Limb (tissue), 2 donors: ENCODE measurements at regions not wholly inside any gene's neighbourhood (a gene's known extent, or its start where the extent isn't known, plus 50 kb on each side); places are given as distances from the start of the nearest gene placed in this dataset.
A peak's percentile ranks its signal among the peaks of the same experiment; 100 is the strongest.
"Not testable (repeated sequence)": the region's sequence is repeated elsewhere in the genome, so short reads cannot be mapped to it uniquely, and the experiment has no call there.

Experiments used
- DNase-seq, 2 donors: peaks; one replicate each; pipeline ENCODE4 v3.0.0-alpha.2; 2016; ENCODE audit errors: extremely low spot score in 2 of 2

DNA sequence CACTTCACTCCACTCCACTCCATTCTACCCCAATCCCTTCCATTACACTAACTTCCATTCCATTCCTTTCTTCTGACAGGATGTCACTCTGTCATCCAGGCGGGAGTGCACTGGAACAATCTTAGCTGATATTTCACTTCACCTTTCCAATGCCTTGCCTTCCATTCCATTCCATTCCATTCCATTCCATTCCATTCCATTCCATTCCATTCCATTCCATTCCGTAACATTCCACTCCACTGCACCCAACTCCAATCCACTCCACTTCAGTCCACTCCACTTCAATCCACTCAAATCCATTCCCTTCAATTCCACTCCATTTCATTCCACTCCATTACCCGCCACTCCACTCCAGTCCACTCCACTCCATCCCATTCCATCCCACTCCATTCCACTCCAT, 1099.4 kb downstream of the TSPY10 start:
- peak; percentile 34 to 71 for DNase-seq

DNA sequence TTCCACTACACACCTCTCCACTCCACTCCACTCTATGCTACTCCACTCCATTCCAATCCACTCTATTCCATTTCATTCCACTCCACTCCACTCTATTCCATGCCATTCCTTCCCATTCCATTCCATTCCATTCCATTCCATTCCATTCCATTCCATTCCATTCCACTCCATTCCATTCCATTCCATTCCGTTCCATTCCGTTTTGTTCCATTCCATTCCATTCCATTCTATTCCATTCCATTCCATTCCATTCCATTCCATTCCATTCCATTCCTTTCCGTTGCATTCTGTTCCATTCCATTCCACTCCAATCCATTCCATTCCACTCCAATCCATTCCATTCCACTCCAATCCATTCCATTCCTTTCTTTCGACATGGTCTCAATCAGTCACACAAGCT, 1121.1 kb downstream of the TSPY10 start:
- not testable (repeated sequence) for DNase-seq

DNA sequence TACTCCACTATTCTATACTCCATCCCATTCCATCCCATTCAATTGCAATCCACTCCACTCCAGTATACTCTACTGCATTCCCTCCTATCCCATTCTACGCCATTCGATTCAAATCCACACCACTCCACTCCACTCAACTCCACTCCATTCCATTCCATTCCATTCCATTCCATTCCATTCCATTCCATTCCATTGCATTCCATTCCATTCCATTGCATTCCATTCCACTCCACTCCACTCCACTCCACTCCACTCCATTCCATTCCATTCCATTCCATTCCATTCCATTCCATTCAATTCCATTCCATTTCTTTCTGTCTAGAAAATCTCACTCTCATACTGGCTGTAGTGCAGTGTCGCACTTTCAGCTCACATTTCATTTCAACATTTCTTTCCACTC, 1129.4 kb downstream of the TSPY10 start:
- DNase-seq: not testable (repeated sequence)

DNA sequence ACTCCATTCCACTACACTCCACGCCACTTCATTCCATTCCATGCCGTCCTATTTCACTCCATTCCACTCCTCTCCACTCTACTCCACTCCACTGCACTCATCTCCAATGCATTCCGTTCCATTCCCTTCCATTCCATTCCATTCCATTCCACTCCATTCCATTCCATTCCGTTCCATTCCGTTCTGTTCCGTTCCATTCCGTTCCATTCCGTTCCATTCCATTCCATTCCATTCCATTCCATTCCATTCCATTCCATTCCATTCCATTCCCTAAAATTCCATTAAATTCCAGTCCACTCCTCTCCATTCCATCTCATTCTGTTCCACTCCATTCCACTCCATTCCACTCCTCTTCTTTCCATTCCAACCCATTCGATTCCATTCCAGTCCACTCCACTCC, 1139.1 kb downstream of the TSPY10 start:
- no peak for DNase-seq

DNA sequence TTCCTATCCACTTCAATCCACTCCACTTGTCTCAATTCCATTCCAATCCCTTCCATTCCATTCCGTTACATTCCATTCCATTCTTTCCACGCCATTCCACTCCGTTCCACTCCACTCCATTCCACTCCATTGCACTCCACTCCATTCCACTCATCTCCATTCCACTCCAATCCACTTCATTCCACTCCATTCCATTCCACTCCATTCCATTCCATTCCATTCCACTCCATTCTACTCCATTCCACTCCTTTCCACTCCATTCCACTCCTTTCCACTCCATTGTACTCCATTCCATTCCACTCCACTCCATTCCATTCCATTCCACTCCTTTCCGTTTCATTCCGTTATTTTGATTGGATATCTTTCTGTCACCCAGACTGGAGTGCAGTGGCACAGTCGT, 1158.7 kb downstream of the TSPY10 start:
- no peak for DNase-seq
